ENCODE measurements at regions not wholly inside any gene's neighbourhood (a gene's known extent, or its start where the extent isn't known, plus 50 kb on each side); places are given as distances from the start of the nearest gene placed in this dataset.

DNA sequence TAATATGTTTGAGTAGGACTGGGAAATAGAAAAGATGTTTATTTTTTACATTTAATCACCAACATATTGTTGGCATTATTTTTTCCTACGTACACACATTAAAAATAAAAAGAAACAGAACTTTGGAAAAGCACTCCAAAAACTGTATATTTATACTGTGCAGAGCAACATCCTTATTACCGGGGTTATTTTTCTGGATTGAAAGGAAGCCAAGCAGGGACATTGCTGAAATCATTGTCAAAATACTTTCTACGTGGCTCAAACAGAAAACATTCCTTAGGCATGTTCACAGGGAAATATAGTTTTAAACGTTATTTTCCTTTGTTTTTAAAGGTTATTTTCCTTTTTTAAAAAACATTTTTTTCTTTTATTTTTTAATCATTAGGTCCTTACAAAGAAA, 315.0 kb upstream of the SMIM21 start:
- H3K4me3 Mint-ChIP-seq (ENCODE audit: unreplicated experiment) = no peak overlapping the region
- TF ChIP-seq, protein P1, sequence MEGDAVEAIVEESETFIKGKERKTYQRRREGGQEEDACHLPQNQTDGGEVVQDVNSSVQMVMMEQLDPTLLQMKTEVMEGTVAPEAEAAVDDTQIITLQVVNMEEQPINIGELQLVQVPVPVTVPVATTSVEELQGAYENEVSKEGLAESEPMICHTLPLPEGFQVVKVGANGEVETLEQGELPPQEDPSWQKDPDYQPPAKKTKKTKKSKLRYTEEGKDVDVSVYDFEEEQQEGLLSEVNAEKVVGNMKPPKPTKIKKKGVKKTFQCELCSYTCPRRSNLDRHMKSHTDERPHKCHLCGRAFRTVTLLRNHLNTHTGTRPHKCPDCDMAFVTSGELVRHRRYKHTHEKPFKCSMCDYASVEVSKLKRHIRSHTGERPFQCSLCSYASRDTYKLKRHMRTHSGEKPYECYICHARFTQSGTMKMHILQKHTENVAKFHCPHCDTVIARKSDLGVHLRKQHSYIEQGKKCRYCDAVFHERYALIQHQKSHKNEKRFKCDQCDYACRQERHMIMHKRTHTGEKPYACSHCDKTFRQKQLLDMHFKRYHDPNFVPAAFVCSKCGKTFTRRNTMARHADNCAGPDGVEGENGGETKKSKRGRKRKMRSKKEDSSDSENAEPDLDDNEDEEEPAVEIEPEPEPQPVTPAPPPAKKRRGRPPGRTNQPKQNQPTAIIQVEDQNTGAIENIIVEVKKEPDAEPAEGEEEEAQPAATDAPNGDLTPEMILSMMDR (IDR thresholded peaks at IDR 0.05; ENCODE audit: unreplicated experiment) = no peak
- H3K27ac Mint-ChIP-seq (ENCODE audit: unreplicated experiment) = no peak overlapping the region
- H3K9me3 Mint-ChIP-seq (ENCODE audit: unreplicated experiment) = peaks cover 3% of the 10 kb centered on the region
- H3K36me3 Mint-ChIP-seq (ENCODE audit: low read depth, unreplicated experiment) = no peaks in the 10 kb centered on the region
- H3K4me1 Mint-ChIP-seq (ENCODE audit: unreplicated experiment) = no peaks in the 10 kb centered on the region
- peaks cover 2% of the 10 kb centered on the region for H3K27me3 Mint-ChIP-seq (ENCODE audit: unreplicated experiment)
- no peak for DNase-seq (ENCODE audit: low spot score)

DNA sequence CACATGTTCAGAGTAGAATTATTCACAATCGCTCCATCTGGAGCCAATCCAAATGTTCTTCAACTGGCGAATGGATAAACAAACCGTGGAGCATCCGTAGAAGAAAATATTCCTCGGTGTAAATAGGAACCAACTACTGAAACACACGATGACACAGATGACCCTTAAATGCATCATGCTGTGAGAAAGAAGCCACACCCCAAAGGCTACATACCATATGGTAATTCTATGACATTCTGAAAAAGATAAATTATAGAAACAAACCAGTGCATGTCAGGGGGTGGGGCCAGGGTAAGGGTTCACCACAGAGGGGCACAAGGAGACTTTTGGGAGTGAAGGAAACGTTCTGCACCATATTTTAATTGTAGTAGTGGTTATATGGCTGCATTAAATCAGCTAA, 312.2 kb upstream of the SMIM21 start:
- Mint-ChIP-seq H3K9me3 (ENCODE audit: unreplicated experiment) (peaks cover 9% of the 10 kb centered on the region), H3K4me1 (ENCODE audit: unreplicated experiment) (no peaks in the 10 kb centered on the region), H3K36me3 (ENCODE audit: low read depth, unreplicated experiment) (peaks cover 7% of the 10 kb centered on the region), H3K27me3 (ENCODE audit: unreplicated experiment) (peaks cover 2% of the 10 kb centered on the region), H3K4me3 (ENCODE audit: unreplicated experiment) (no peak overlapping the region), H3K27ac (ENCODE audit: unreplicated experiment) (no peak overlapping the region)
- DNase-seq (ENCODE audit: low spot score) = no peak
- TF ChIP-seq, protein P1 (IDR thresholded peaks at IDR 0.05; ENCODE audit: unreplicated experiment) = no peak

DNA sequence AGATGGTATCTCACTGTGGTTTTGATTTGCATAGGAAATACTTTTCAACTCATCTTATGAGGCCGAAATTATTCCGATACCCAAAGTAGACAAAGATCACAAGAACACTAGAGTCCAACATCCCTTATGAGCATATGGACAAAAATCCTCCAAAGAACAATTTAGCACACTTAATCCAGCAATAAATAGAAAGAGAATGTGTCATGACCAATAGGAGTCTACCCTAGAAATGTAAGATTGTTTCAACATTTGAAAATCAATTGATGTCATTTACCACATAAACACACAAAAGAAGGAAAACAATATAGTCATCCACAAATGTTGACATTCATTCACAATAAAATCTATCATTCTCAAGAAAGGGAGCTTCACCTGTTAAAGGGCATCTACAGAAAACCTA, 307.8 kb upstream of the SMIM21 start:
- H3K36me3 Mint-ChIP-seq (ENCODE audit: low read depth, unreplicated experiment) = peaks cover 7% of the 10 kb centered on the region
- H3K4me1 Mint-ChIP-seq (ENCODE audit: unreplicated experiment) = no peaks in the 10 kb centered on the region
- no peak for DNase-seq (ENCODE audit: low spot score)
- TF ChIP-seq, protein P1 (IDR thresholded peaks at IDR 0.05; ENCODE audit: unreplicated experiment) = no peak
- no peak overlapping the region for H3K4me3 Mint-ChIP-seq (ENCODE audit: unreplicated experiment)
- H3K9me3 Mint-ChIP-seq (ENCODE audit: unreplicated experiment) = peaks cover 9% of the 10 kb centered on the region
- H3K27ac Mint-ChIP-seq (ENCODE audit: unreplicated experiment) = no peak overlapping the region
- H3K27me3 Mint-ChIP-seq (ENCODE audit: unreplicated experiment) = no peaks in the 10 kb centered on the region

DNA sequence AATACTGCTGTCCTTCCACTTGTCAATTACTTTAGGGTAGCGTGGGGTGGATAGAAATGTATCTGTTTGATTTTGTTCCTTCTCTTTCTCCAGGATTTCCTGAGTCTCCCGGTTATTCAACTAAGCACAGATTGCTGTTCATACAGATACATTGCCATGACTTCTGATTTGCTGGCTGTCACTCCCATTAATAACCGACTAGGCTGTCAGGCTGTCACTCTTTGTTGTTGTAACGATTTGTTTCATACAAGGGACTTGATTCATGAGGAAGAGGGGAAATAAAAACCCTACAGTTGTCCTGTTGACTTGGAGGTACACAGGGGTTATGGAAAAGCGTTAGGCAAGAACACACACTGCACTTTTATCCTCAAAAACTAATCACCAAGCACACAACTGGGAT, 302.7 kb upstream of the SMIM21 start:
- Mint-ChIP-seq H3K27me3 (ENCODE audit: unreplicated experiment) (no peaks in the 10 kb centered on the region), H3K36me3 (ENCODE audit: low read depth, unreplicated experiment) (no peaks in the 10 kb centered on the region), H3K4me3 (ENCODE audit: unreplicated experiment) (no peak overlapping the region), H3K4me1 (ENCODE audit: unreplicated experiment) (no peaks in the 10 kb centered on the region), H3K27ac (ENCODE audit: unreplicated experiment) (no peak overlapping the region), H3K9me3 (ENCODE audit: unreplicated experiment) (peaks cover 2% of the 10 kb centered on the region)
- TF ChIP-seq, protein P1 (IDR thresholded peaks at IDR 0.05; ENCODE audit: unreplicated experiment) = no peak
- DNase-seq (ENCODE audit: low spot score) = no peak

DNA sequence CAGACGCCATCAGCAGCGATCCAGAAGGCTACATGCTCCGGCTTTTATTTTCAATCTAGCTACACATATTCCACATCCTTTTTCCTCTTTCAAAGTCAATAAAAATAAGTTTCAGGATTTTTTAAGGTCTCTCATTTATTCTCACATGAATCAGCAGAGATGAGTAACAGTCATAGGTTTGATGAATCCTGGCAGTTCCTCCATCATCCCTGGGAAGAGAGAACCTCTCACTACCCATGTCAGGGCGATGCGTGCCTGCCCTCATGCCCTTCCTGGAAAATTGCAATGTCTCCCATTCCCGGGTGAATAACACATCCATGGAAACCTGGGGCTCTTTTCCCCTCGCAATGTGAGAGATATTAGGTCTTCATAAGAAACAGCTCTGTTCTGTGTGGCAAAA, 301.1 kb upstream of the SMIM21 start:
- Mint-ChIP-seq H3K9me3 (ENCODE audit: unreplicated experiment) (no peaks in the 10 kb centered on the region), H3K4me3 (ENCODE audit: unreplicated experiment) (no peak overlapping the region), H3K36me3 (ENCODE audit: low read depth, unreplicated experiment) (no peaks in the 10 kb centered on the region), H3K4me1 (ENCODE audit: unreplicated experiment) (peaks cover 2% of the 10 kb centered on the region), H3K27me3 (ENCODE audit: unreplicated experiment) (no peaks in the 10 kb centered on the region), H3K27ac (ENCODE audit: unreplicated experiment) (no peak overlapping the region)
- DNase-seq (ENCODE audit: low spot score) = no peak
- TF ChIP-seq, protein P1 (IDR thresholded peaks at IDR 0.05; ENCODE audit: unreplicated experiment) = no peak

Measured in endothelial cell (in vitro differentiated cells).